ENCODE measurements at regions not wholly inside any gene's neighbourhood (a gene's known extent, or its start where the extent isn't known, plus 50 kb on each side); places are given as distances from the start of the nearest gene placed in this dataset.

GRCh38 chr12:32012249-32012785 lies 53.1 kb downstream of the RESF1 start:
- no peaks in the 10 kb centered on the region for H3K27me3 ChIP-seq (ENCODE audit: control insufficient read depth, insufficient read depth, low read length)
- no peak overlapping the region for H3K56ac ChIP-seq (ENCODE audit: extremely low read depth, insufficient read depth, low read length)
- intact Hi-C loops (cut with micrococcal nuclease) (no loop called here), dilution Hi-C loops (cut with HindIII; ENCODE audit: low sequenced_read_pairs, unreplicated experiment) (no loop called here), in situ Hi-C loops (cut with MboI; ENCODE audit: low sequenced_read_pairs) (no loop called here)
- no peak overlapping the region for H2BK120ac ChIP-seq (ENCODE audit: low read depth, low read length)
- no peaks in the 10 kb centered on the region for H3K36me3 ChIP-seq (ENCODE audit: control insufficient read depth, insufficient read depth, low read length)
- H3K9me1 ChIP-seq (ENCODE audit: insufficient read depth, low read length), result no peaks in the 10 kb centered on the region
- no peaks in the 10 kb centered on the region for H3K9me3 ChIP-seq (ENCODE audit: control insufficient read depth, insufficient read depth, low read length)
- H2BK5ac ChIP-seq (ENCODE audit: low read depth, low read length, poor library complexity, severe bottlenecking), result no peak overlapping the region
- H3K4ac ChIP-seq (ENCODE audit: low read depth, low read length), result no peak overlapping the region
- H3K9ac ChIP-seq (ENCODE audit: low read depth, low read length), result no peak overlapping the region
- TF ChIP-seq MAFK (IDR thresholded peaks at IDR 0.05; ENCODE audit: low read depth, low read length), result no peak
- TF ChIP-seq FOS (IDR thresholded peaks at IDR 0.05; ENCODE audit: low read depth, low read length), result no peak
- TF ChIP-seq SMC3 (IDR thresholded peaks at IDR 0.05; ENCODE audit: low read depth, low read length), result no peak
- TF ChIP-seq POLR2A (IDR thresholded peaks at IDR 0.05; ENCODE audit: low read depth, low read length), result no peak
- TF ChIP-seq ELK1 (IDR thresholded peaks at IDR 0.05; ENCODE audit: borderline replicate concordance, low read depth, low read length), result no peak
- TF ChIP-seq RCOR1 (IDR thresholded peaks at IDR 0.05; ENCODE audit: insufficient replicate concordance, low read length), result no peak
- TF ChIP-seq NFE2L2 (IDR thresholded peaks at IDR 0.05; ENCODE audit: low read depth, low read length), result no peak
- no peak for TF ChIP-seq CHD1 (IDR thresholded peaks at IDR 0.05; ENCODE audit: low read depth, low read length)
- no peak for TF ChIP-seq RAD21 (IDR thresholded peaks at IDR 0.05; ENCODE audit: low read length)
- TF ChIP-seq CTCF (conservative IDR thresholded peaks at IDR 0.05; ENCODE audit: low read depth, low read length), result no peak
- no peak for TF ChIP-seq CEBPB (IDR thresholded peaks at IDR 0.05; ENCODE audit: low read depth, low read length)
- TF ChIP-seq MAZ (IDR thresholded peaks at IDR 0.05; ENCODE audit: borderline replicate concordance, low read depth, low read length), result no peak
- no peak for TF ChIP-seq RFX5 (IDR thresholded peaks at IDR 0.05; ENCODE audit: low read depth, low read length)
- no peak for TF ChIP-seq USF2 (IDR thresholded peaks at IDR 0.05; ENCODE audit: low read depth, low read length)
- TF ChIP-seq MXI1 (IDR thresholded peaks at IDR 0.05; ENCODE audit: borderline replicate concordance, low read depth, low read length), result no peak
- no peak for TF ChIP-seq BHLHE40 (IDR thresholded peaks at IDR 0.05; ENCODE audit: low read depth, low read length)
- ATAC-seq (ENCODE audit: low read depth) (no peak), DNase-seq (no peak)
- H4K91ac ChIP-seq (ENCODE audit: insufficient read depth, low read depth, low read length), result no peak overlapping the region
- no peak overlapping the region for H3K23ac ChIP-seq (ENCODE audit: low read depth, low read length)
- H3K27ac ChIP-seq (ENCODE audit: insufficient read depth, low read length), result no peak overlapping the region
- H3K4me3 ChIP-seq (ENCODE audit: insufficient read depth, low read depth, low read length), result no peak overlapping the region
- CTCF ChIA-PET, result no interaction called here
- no peaks in the 10 kb centered on the region; the same call in 1 of the 2 replicates for H3K4me1 ChIP-seq (ENCODE audit: control insufficient read depth, insufficient read depth, low read length)
- H2AFZ ChIP-seq (replicated peaks; ENCODE audit: low read length, poor library complexity), result no peak overlapping the region
- no peak overlapping the region for H4K8ac ChIP-seq (ENCODE audit: low read depth in 2 of 2, low read length in 2 of 2)
- H3K18ac ChIP-seq (ENCODE audit: low read depth, low read length), result no peak overlapping the region
- H2BK20ac ChIP-seq (ENCODE audit: low read depth, low read length), result no peak overlapping the region
- no peak overlapping the region for H2AK5ac ChIP-seq (ENCODE audit: low read depth, low read length)
- POLR2A ChIA-PET (ENCODE audit: unreplicated experiment), result no interaction called here
- no peaks in the 10 kb centered on the region for H3K79me1 ChIP-seq (ENCODE audit: low read depth in 1 of 2, low read length in 2 of 2)
- WGBS, 2 experiments (ENCODE audit: extremely low coverage in 2 of 2, insufficient read length in 1 of 2), result no CpG with 5 or more reads among the region's 4 CpGs
- H2BK15ac ChIP-seq (ENCODE audit: low read depth, low read length), result no peak overlapping the region
- H3K14ac ChIP-seq (replicated peaks; ENCODE audit: low read depth, low read length), result no peak overlapping the region
- no peaks in the 10 kb centered on the region for H4K20me1 ChIP-seq (ENCODE audit: insufficient read depth, low read length)
- no TSS peak for BruUV-seq (replicated peaks)
- H4K5ac ChIP-seq (ENCODE audit: low read depth, low read length), result no peak overlapping the region
- H3K4me2 ChIP-seq (ENCODE audit: low read depth, low read length), result no peak overlapping the region
- H2AK9ac ChIP-seq (replicated peaks; ENCODE audit: low read depth, low read length, poor library complexity), result no peak overlapping the region

Measured in IMR-90 (cell line).